ENCODE measurements at regions not wholly inside any gene's neighbourhood (a gene's known extent, or its start where the extent isn't known, plus 50 kb on each side); places are given as distances from the start of the nearest gene placed in this dataset.

DNA sequence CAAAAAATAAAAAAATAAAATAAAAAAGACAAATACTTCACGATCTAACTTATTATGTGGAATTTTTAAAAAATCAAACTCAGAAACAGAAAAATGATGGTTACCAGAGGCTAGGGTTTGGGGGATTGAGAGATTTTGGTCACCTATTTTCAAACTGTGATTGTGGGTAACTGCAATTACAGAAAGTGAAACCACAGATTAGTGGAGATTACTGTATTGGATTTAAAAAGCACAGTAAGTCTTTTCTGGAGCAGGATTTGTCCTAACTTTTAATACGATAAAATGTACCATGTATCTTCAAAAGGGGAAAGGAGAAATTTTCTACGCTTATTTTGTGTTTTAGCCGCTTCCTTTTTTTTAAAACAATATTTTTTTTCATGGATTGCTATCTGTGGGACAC lies 1204.9 kb upstream of the LRRTM3 start:
- Histone ChIP-seq H3K27ac (ENCODE audit: low read depth, low read length) (no peak overlapping the region), H3K9me3 (ENCODE audit: low read length) (no peaks in the 10 kb centered on the region), H3K36me3 (ENCODE audit: insufficient read depth, low read length) (no peaks in the 10 kb centered on the region), H3K4me1 (ENCODE audit: insufficient read depth, low read length) (no peaks in the 10 kb centered on the region), H3K27me3 (ENCODE audit: insufficient read depth, low read length, poor library complexity, severe bottlenecking) (no peaks in the 10 kb centered on the region), H3K4me3 (ENCODE audit: low read length) (no peak overlapping the region)
- Mint-ChIP-seq H3K36me3 (no peaks in the 10 kb centered on the region), H3K9me3 (peaks cover 2 to 30% (median 5%) of the 10 kb centered on the region in 5 donors), H3K27me3 (peaks cover 0 to 3% of the 10 kb centered on the region in 2 donors), H3K4me1 (no peaks in the 10 kb centered on the region), H3K27ac (no peak overlapping the region), H3K4me3 (no peak overlapping the region)
- CTCF ChIA-PET, result no interaction called here
- no peak for DNase-seq
- POLR2A ChIA-PET, result no interaction called here

DNA sequence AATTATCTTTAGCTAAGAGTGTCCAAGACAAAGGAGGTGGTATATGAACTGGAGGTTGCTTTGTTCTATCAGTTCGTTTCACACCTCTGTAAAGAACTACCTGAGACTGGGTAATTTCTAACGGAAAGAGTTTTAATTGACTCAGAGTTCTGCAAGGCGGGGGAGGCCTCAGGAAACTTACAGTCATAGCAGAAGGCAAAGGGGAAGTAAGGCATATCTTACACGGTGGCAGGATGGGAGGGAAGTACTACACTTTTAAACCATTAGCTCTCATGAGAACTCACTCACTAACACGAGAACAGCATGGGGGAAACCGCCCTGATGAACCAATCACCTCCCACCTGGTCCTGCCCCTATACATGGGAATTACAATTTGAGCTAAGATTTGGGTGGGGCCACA lies 1202.3 kb upstream of the LRRTM3 start:
- ChIA-PET POLR2A (no interaction called here), CTCF (no interaction called here)
- Histone ChIP-seq H3K27ac (ENCODE audit: low read depth, low read length) (no peak overlapping the region), H3K27me3 (ENCODE audit: insufficient read depth, low read length, poor library complexity, severe bottlenecking) (no peaks in the 10 kb centered on the region), H3K4me3 (ENCODE audit: low read length) (no peak overlapping the region), H3K36me3 (ENCODE audit: insufficient read depth, low read length) (no peaks in the 10 kb centered on the region), H3K4me1 (ENCODE audit: insufficient read depth, low read length) (no peaks in the 10 kb centered on the region), H3K9me3 (ENCODE audit: low read length) (no peaks in the 10 kb centered on the region)
- Mint-ChIP-seq H3K4me1 (no peaks in the 10 kb centered on the region), H3K9me3 (peaks cover 2 to 24% (median 8%) of the 10 kb centered on the region in 5 donors), H3K4me3 (no peak overlapping the region), H3K36me3 (no peaks in the 10 kb centered on the region), H3K27ac (no peak overlapping the region), H3K27me3 (no peaks in the 10 kb centered on the region)
- no peak for DNase-seq

DNA sequence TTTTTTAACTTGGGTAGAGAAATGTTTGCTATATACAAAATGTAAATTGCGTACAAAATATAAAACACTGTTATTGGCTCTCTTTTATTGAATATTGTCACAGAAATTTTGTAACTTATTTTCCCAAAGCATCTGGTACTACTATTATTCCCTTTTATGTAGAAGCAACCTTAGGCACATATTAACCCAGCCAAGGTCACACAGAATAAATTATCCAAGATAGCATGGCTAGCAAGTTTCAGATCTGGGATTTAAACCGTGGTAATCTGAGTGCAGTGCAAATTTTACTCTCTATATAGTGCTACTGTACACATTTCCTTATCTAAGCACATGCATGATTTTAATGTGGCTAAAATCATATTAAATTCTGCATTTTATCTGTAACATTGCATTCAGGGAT lies 1190.5 kb upstream of the LRRTM3 start:
- Mint-ChIP-seq H3K27me3 (no peaks in the 10 kb centered on the region), H3K4me3 (no peak overlapping the region), H3K4me1 (no peaks in the 10 kb centered on the region), H3K36me3 (no peaks in the 10 kb centered on the region), H3K9me3 (peaks cover 0 to 12% (median 4%) of the 10 kb centered on the region in 5 donors), H3K27ac (no peak overlapping the region)
- DNase-seq, result no peak
- Histone ChIP-seq H3K4me1 (ENCODE audit: insufficient read depth, low read length) (no peaks in the 10 kb centered on the region), H3K27me3 (ENCODE audit: insufficient read depth, low read length, poor library complexity, severe bottlenecking) (no peaks in the 10 kb centered on the region), H3K9me3 (ENCODE audit: low read length) (no peaks in the 10 kb centered on the region), H3K27ac (ENCODE audit: low read depth, low read length) (no peak overlapping the region), H3K4me3 (ENCODE audit: low read length) (no peak overlapping the region), H3K36me3 (ENCODE audit: insufficient read depth, low read length) (no peaks in the 10 kb centered on the region)
- ChIA-PET POLR2A (no interaction called here), CTCF (no interaction called here)

DNA sequence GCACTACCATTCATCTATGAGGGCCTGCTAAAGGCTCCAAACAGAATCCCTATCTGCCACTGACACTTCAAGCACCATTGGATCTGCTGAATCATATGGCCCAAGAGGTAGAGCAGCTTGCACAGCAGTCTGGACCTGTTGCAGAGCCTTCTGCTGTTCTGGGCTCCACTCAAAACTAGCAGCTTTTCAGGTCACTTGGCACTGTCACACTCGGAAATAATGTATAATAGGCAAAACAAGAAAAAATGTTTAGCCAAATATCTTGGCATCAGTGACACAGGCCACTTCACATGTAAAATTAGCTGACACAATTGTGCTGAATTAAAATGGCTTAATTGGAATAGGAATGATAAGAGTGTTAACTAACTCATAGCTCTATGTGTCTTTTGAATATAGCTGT lies 1182.9 kb upstream of the LRRTM3 start:
- Histone ChIP-seq H3K9me3 (ENCODE audit: low read length) (no peaks in the 10 kb centered on the region), H3K36me3 (ENCODE audit: insufficient read depth, low read length) (no peaks in the 10 kb centered on the region), H3K4me1 (ENCODE audit: insufficient read depth, low read length) (no peaks in the 10 kb centered on the region), H3K27ac (ENCODE audit: low read depth, low read length) (no peak overlapping the region), H3K4me3 (ENCODE audit: low read length) (no peak overlapping the region), H3K27me3 (ENCODE audit: insufficient read depth, low read length, poor library complexity, severe bottlenecking) (no peaks in the 10 kb centered on the region)
- Mint-ChIP-seq H3K36me3 (no peaks in the 10 kb centered on the region), H3K4me1 (no peaks in the 10 kb centered on the region), H3K4me3 (no peak overlapping the region), H3K27ac (no peak overlapping the region), H3K9me3 (peaks cover 2 to 12% (median 9%) of the 10 kb centered on the region in 5 donors), H3K27me3 (no peaks in the 10 kb centered on the region)
- no peak for DNase-seq
- ChIA-PET POLR2A (no interaction called here), CTCF (no interaction called here)

DNA sequence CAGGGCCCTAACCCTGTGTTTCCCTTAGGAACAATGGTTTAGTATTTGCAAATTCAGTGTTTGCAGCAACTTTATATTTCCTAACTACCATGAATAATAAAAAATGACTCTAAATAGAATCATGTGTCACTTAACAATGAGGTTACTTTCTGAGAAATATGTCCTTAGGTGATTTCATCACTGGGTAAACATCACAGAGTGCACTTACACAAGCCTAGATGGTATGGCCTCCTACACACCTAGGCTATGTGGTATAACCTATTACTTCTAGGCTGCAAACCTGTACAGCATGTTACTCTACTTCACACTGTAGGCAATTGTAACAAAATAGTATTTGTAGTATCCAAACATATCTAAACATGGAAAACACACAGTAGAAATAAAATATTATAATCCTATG lies 1174.6 kb upstream of the LRRTM3 start:
- no peak for DNase-seq
- no peak overlapping the region for H3K27ac Mint-ChIP-seq
- no peaks in the 10 kb centered on the region for H3K27me3 ChIP-seq (ENCODE audit: insufficient read depth, low read length, poor library complexity, severe bottlenecking)
- H3K27me3 Mint-ChIP-seq, result no peaks in the 10 kb centered on the region
- no peaks in the 10 kb centered on the region for H3K36me3 Mint-ChIP-seq
- no peaks in the 10 kb centered on the region for H3K36me3 ChIP-seq (ENCODE audit: insufficient read depth, low read length)
- no peaks in the 10 kb centered on the region for H3K4me1 Mint-ChIP-seq
- H3K9me3 ChIP-seq (ENCODE audit: low read length), result no peaks in the 10 kb centered on the region
- no peak overlapping the region for H3K27ac ChIP-seq (ENCODE audit: low read depth, low read length)
- H3K4me3 ChIP-seq (ENCODE audit: low read length), result no peak overlapping the region
- no peaks in the 10 kb centered on the region for H3K4me1 ChIP-seq (ENCODE audit: insufficient read depth, low read length)
- POLR2A ChIA-PET, result no interaction called here
- CTCF ChIA-PET, result no interaction called here
- peaks cover 0 to 30% (median 2%) of the 10 kb centered on the region in 5 donors for H3K9me3 Mint-ChIP-seq
- H3K4me3 Mint-ChIP-seq, result no peak overlapping the region

DNA sequence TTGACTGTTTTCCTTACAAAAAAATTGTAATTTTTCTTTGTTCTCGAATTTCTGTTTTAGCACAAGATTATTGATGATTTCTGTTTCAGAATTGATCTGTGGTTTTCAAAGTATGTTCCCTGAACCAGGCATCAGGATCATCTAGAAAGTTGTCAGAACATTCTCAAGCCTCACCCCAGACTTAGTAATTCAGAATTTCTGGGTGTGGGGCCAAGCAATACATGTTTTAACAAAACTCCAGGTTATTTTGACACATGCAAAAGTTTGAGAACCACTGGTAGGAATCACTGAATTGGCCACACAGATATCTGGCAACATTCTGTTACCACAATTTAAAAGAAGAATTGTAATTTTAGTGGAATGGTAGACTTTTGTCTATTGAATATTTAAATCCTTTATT lies 1173.9 kb upstream of the LRRTM3 start:
- ChIA-PET CTCF (no interaction called here), POLR2A (no interaction called here)
- Mint-ChIP-seq H3K4me1 (no peaks in the 10 kb centered on the region), H3K9me3 (peaks cover 0 to 30% (median 2%) of the 10 kb centered on the region in 5 donors), H3K4me3 (no peak overlapping the region), H3K27me3 (no peaks in the 10 kb centered on the region), H3K27ac (no peak overlapping the region), H3K36me3 (no peaks in the 10 kb centered on the region)
- no peaks in the 10 kb centered on the region for H3K9me3 ChIP-seq (ENCODE audit: low read length)
- H3K36me3 ChIP-seq (ENCODE audit: insufficient read depth, low read length), result no peaks in the 10 kb centered on the region
- H3K4me3 ChIP-seq (ENCODE audit: low read length), result no peak overlapping the region
- no peak overlapping the region for H3K27ac ChIP-seq (ENCODE audit: low read depth, low read length)
- no peaks in the 10 kb centered on the region for H3K27me3 ChIP-seq (ENCODE audit: insufficient read depth, low read length, poor library complexity, severe bottlenecking)
- no peaks in the 10 kb centered on the region for H3K4me1 ChIP-seq (ENCODE audit: insufficient read depth, low read length)
- no peak for DNase-seq

DNA sequence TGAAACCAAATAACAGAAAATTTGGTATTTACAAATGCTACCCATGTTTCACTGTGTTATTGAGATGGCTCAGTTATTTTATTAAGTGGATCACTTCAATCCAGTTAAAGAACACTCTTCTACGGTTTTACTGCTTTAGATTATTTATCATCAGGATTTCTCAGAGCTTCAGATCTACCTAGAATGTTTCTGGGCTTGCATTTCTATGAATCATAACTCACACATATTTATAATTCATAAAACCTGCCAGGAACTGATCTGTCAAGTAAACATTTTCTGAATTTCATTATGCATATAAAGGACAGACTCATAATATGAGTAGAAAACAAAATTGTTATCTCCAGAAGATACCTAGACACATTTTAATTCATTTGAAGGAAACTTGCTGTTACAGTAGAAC lies 1172.3 kb upstream of the LRRTM3 start:
- H3K9me3 Mint-ChIP-seq, result peaks cover 0 to 38% (median 3%) of the 10 kb centered on the region in 5 donors
- no peaks in the 10 kb centered on the region for H3K36me3 Mint-ChIP-seq
- no peaks in the 10 kb centered on the region for H3K27me3 ChIP-seq (ENCODE audit: insufficient read depth, low read length, poor library complexity, severe bottlenecking)
- H3K27ac Mint-ChIP-seq, result no peak overlapping the region
- POLR2A ChIA-PET, result no interaction called here
- no peak overlapping the region for H3K4me3 Mint-ChIP-seq
- no peak overlapping the region for H3K27ac ChIP-seq (ENCODE audit: low read depth, low read length)
- CTCF ChIA-PET, result no interaction called here
- DNase-seq, result no peak
- H3K4me3 ChIP-seq (ENCODE audit: low read length), result no peak overlapping the region
- no peaks in the 10 kb centered on the region for H3K27me3 Mint-ChIP-seq
- H3K9me3 ChIP-seq (ENCODE audit: low read length), result no peaks in the 10 kb centered on the region
- no peaks in the 10 kb centered on the region for H3K4me1 ChIP-seq (ENCODE audit: insufficient read depth, low read length)
- no peaks in the 10 kb centered on the region for H3K4me1 Mint-ChIP-seq
- no peaks in the 10 kb centered on the region for H3K36me3 ChIP-seq (ENCODE audit: insufficient read depth, low read length)

DNA sequence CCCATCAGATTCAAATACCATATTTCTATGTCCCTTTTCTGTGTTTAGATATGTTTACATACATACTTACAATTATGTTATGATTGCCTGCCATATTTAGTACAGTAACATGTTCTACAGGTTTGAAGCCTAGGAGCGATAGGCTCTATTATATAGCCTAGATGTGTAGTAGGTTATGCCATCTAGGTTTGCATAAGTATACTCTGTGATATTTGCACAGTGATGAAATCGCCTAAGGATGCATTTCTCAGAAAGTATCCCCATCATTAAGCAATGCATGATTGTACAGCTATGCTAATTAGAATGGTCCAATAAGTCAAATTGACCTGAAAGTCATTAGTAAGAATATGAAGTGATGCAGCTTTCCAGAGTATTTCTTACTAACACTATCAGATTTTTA lies 1171.7 kb upstream of the LRRTM3 start:
- CTCF ChIA-PET, result no interaction called here
- no peaks in the 10 kb centered on the region for H3K36me3 ChIP-seq (ENCODE audit: insufficient read depth, low read length)
- H3K27me3 ChIP-seq (ENCODE audit: insufficient read depth, low read length, poor library complexity, severe bottlenecking), result no peaks in the 10 kb centered on the region
- Mint-ChIP-seq H3K27me3 (no peaks in the 10 kb centered on the region), H3K27ac (no peak overlapping the region), H3K4me3 (no peak overlapping the region), H3K4me1 (no peaks in the 10 kb centered on the region), H3K9me3 (peaks cover 0 to 37% (median 5%) of the 10 kb centered on the region in 5 donors), H3K36me3 (no peaks in the 10 kb centered on the region)
- POLR2A ChIA-PET, result no interaction called here
- no peak for DNase-seq
- no peaks in the 10 kb centered on the region for H3K9me3 ChIP-seq (ENCODE audit: low read length)
- H3K4me3 ChIP-seq (ENCODE audit: low read length), result no peak overlapping the region
- H3K27ac ChIP-seq (ENCODE audit: low read depth, low read length), result no peak overlapping the region
- H3K4me1 ChIP-seq (ENCODE audit: insufficient read depth, low read length), result no peaks in the 10 kb centered on the region

DNA sequence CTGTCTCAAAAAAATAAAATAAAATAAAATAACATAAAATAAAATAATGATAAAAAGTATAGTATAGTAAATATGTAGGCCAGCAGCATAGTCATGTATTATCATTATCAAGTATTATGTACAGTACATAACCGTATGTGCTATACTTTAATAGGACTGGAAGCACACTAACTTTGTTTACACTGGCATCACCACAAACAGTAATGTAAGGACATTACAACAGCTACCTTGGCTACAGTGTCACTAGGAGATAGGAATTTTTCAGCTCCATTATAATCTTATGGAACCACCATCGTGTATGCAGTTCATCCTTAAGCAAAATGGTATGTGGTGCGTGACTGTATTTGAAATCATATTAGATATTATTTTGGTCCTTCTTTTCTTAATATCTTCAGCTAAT lies 1163.5 kb upstream of the LRRTM3 start:
- H3K4me1 ChIP-seq (ENCODE audit: insufficient read depth, low read length), result no peaks in the 10 kb centered on the region
- peaks cover 0 to 35% (median 14%) of the 10 kb centered on the region in 5 donors for H3K9me3 Mint-ChIP-seq
- peaks cover 0 to 1% of the 10 kb centered on the region in 2 donors for H3K27me3 Mint-ChIP-seq
- ChIA-PET POLR2A (no interaction called here), CTCF (no interaction called here)
- no peak for DNase-seq
- H3K36me3 ChIP-seq (ENCODE audit: insufficient read depth, low read length), result no peaks in the 10 kb centered on the region
- H3K27ac ChIP-seq (ENCODE audit: low read depth, low read length), result no peak overlapping the region
- H3K27ac Mint-ChIP-seq, result no peak overlapping the region
- H3K36me3 Mint-ChIP-seq, result no peaks in the 10 kb centered on the region
- H3K4me3 Mint-ChIP-seq, result no peak overlapping the region
- no peaks in the 10 kb centered on the region for H3K27me3 ChIP-seq (ENCODE audit: insufficient read depth, low read length, poor library complexity, severe bottlenecking)
- H3K4me3 ChIP-seq (ENCODE audit: low read length), result no peak overlapping the region
- no peaks in the 10 kb centered on the region for H3K9me3 ChIP-seq (ENCODE audit: low read length)
- no peaks in the 10 kb centered on the region for H3K4me1 Mint-ChIP-seq

Measured in CD8-positive, alpha-beta memory T cell (primary cell).